H1 (cell line): ENCODE measurements at regions not wholly inside any gene's neighbourhood (a gene's known extent, or its start where the extent isn't known, plus 50 kb on each side); places are given as distances from the start of the nearest gene placed in this dataset.

Source experiments
- CBX5 ChIP-seq: fragments of 300-800, 300-1000 bp; sonication (generic); IDR thresholded peaks from 2 replicates; pipeline ENCODE4 v1.7.1; 2016; ENCODE audit warnings: antibody characterized with exemption, low read length, low read depth
- CTBP2 ChIP-seq: IDR thresholded peaks from 2 replicates; pipeline ENCODE4 v1.7.0; 2011; ENCODE audit warnings: borderline replicate concordance, mild to moderate bottlenecking, moderate library complexity, mixed read lengths, low read length; ENCODE audit not compliant: insufficient read depth, insufficient read length
- E2F6 ChIP-seq: IDR thresholded peaks from 2 replicates; pipeline ENCODE4 v1.6.1; 2012; ENCODE audit warnings: inconsistent platforms
- POLR2A ChIP-seq, 2 experiments: IDR thresholded peaks; 1 replicate in 1 of 2; 2 replicates in 1 of 2; pipeline ENCODE4 v1.6.1; 2011; ENCODE audit warnings: low read depth in 2 of 2, low read length in 2 of 2, mild to moderate bottlenecking in 2 of 2; ENCODE audit errors: control extremely low read depth in 1 of 2
- SIN3A ChIP-seq, 2 experiments: IDR thresholded peaks in 1 of 2; conservative IDR thresholded peaks in 1 of 2; 2 replicates each; pipeline ENCODE4 v1.6.1; 2011 to 2012; ENCODE audit warnings: low read length in 2 of 2, improper control_type of control experiment in 1 of 2, low read depth in 1 of 2, mild to moderate bottlenecking in 1 of 2

- no peak for TF ChIP-seq CBX5
- TF ChIP-seq SIN3A (conservative IDR thresholded peaks at IDR 0.05 in 1 of 2, IDR thresholded peaks at IDR 0.05 in 1 of 2; ENCODE audit: low read depth in 1 of 2, low read length in 2 of 2), result no peak
- no peak for TF ChIP-seq CTBP2
- TF ChIP-seq E2F6, result no peak
- TF ChIP-seq POLR2A (IDR thresholded peaks at IDR 0.05; ENCODE audit: control extremely low read depth in 1 of 2, low read depth in 2 of 2, low read length in 2 of 2), result no peak
These were observed 141.2 kb upstream of the HDAC9 start (continued) for GRCh38 chr7:18354108-18355085.
